Fibroblast of skin of right quadriceps (primary cell): ENCODE measurements at regions not wholly inside any gene's neighbourhood (a gene's known extent, or its start where the extent isn't known, plus 50 kb on each side); places are given as distances from the start of the nearest gene placed in this dataset.
"Not testable (repeated sequence)": the region's sequence is repeated elsewhere in the genome, so short reads cannot be mapped to it uniquely, and the experiment has no call there.

Source experiments
- DNase-seq: peaks from one replicate; pipeline ENCODE4 v3.0.0-alpha.2; 2013

GRCh38 chr2:16351541-16351940 lies 314.1 kb downstream of the CYRIA start:
- no peak for DNase-seq

GRCh38 chr2:16351137-16351536 lies 314.5 kb downstream of the CYRIA start:
- no peak for DNase-seq

DNA sequence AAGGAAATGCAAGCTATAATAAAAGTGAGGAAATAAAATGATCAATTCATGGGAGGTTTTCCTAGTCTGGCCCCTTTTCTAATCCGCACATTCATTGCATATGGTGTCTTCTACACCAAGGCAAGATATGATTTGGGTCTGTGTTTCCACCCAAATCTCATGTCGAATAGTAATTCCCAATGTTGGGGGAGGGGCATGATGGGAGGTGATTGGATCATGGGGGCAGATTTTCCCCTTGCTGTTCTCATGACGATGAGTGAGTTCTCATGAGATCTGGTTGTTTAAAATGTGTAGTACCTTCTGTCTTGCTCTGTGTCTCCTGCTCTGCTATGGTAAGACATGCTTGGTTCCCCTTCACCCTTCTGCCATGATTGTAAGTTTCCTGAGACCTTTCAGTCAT lies 315.4 kb downstream of the CYRIA start:
- DNase-seq, result no peak

DNA sequence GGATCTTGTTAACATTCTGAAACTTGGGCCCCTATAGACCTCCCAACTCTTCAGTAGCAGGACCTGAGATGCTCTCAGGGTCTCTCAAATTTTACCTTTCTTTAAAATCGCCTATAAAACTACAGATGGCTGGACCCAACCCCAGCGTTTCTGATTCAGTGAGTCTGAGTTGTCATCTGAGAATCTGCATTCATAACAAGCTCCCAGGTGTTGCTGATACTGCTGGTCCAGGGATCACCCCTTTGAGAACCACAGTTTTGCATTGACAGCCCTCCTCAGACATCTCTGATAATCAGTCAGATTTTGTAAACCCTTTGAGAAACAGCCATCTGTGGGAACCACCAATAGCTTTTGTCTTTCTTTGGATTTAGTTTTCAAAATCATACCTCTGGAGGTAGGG lies 315.8 kb downstream of the CYRIA start:
- no peak for DNase-seq

DNA sequence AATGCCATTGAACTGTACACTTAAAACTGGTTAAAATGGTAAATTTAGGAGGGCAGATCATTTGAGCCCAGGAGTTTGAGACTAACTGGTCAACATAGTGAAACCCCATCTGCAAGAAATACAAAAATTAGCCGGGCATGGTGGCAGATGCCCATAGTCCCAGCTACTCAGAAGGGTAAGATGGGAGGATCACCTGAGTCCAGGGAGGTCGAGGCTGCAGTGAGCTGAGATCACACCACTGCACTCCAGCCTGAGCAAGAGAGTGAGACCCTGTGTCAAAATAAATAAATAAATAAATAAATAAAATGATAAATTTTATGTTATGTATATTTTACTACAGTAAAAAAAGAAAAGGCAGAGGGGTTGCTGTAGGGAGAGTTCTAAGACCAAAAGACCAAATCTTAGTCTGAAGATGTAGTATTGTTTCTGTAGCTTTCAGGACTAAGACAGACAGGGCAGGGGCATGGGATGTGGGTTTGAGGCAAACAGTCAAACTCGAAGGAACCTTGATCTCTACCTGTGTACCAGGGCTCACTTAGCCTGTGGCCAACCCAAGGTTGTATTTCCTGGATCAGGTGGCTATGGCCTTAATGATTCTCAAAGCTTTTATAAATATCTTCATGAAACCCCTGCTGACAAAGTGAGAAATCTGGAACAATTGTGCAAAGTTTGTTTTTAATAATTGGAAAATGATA lies 316.7 kb downstream of the CYRIA start:
- DNase-seq, result no peak

GRCh38 chr2:16346671-16347070 lies 319.0 kb downstream of the CYRIA start:
- DNase-seq, result no peak

- not testable (repeated sequence) for DNase-seq
These were observed 320.4 kb downstream of the CYRIA start for GRCh38 chr2:16345231-16345630.

DNA sequence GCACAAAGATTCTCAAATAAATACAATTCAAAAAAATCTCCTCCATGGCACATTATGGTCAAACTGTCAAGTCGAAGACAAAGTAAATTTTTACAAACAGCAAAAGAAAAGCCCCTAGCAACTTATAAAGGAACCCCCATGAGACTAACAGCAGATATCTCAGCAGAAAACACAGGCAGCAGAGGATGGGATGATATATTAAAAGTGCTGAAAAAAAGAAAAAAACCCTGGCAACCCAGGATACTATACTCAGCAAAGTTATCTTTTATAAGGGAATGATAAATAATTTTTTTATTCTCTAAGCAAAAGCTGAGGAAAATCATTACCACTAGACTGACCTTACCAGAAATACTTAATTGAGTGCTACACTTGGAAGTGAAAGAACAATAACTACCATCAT lies 326.4 kb downstream of the CYRIA start:
- DNase-seq, result no peak

GRCh38 chr2:16338026-16338425 lies 327.6 kb downstream of the CYRIA start:
- DNase-seq, result no peak

- no peak for DNase-seq
These were observed 328.7 kb downstream of the CYRIA start for GRCh38 chr2:16336916-16337315.

- no peak for DNase-seq
These were observed 329.1 kb downstream of the CYRIA start for GRCh38 chr2:16336491-16336890.

DNA sequence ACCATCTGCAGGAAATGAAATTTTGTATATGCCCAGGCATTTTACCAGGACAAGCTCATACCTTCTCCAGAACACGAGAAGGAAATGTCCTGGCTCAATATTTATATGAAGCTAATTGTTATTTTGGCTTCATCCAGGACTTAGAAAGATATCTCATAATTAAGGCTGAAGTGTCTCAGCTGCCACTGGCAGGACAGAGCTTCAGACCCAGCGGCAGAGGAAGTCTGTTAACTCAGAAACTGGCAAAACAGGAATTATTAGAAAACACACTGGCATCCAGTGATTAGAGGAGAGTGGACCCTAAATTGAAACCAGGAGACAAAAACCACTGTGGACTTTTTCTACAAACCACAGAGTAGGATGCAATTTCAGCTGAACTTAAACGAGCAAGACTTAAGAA lies 329.7 kb downstream of the CYRIA start:
- no peak for DNase-seq

- DNase-seq, result no peak
These were observed 330.1 kb downstream of the CYRIA start for GRCh38 chr2:16335604-16335930.

DNA sequence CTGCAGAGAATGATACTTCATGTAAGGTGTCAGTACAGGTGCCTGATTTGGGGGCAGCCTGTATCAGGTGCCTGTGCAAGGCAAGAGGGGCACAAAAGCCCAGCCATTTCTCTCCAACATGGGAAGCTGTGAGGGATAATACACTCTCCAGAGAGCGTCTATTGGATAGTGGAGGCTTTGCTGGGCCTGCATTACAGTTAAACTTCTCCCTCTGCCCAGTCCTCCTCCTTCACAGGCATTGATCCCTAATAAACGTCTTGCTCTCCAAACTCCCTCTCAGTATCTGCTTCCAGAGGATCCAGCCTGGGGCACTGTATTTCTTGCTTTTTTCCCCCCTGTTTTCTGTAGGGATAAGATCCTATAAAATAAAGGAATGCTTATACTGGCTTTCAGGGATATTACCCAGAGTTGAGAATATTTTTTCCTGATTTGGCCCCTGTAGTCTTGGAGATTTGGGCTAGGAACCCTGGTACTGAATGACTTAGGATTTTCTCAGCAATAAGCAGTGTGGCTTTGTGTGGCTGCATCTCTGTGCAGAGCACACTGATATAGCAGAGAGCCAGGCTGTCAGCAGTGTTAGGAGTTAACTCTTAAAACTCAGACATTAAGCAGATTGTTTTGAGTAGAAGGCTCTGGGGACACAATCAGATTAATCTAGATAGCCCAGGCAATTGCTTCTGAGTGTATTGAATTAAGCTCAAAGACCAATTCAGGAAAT lies 330.6 kb downstream of the CYRIA start:
- no peak for DNase-seq

- no peak for DNase-seq
These were observed 331.3 kb downstream of the CYRIA start for GRCh38 chr2:16334366-16334765.

GRCh38 chr2:16333681-16334080 lies 332.0 kb downstream of the CYRIA start:
- no peak for DNase-seq

DNA sequence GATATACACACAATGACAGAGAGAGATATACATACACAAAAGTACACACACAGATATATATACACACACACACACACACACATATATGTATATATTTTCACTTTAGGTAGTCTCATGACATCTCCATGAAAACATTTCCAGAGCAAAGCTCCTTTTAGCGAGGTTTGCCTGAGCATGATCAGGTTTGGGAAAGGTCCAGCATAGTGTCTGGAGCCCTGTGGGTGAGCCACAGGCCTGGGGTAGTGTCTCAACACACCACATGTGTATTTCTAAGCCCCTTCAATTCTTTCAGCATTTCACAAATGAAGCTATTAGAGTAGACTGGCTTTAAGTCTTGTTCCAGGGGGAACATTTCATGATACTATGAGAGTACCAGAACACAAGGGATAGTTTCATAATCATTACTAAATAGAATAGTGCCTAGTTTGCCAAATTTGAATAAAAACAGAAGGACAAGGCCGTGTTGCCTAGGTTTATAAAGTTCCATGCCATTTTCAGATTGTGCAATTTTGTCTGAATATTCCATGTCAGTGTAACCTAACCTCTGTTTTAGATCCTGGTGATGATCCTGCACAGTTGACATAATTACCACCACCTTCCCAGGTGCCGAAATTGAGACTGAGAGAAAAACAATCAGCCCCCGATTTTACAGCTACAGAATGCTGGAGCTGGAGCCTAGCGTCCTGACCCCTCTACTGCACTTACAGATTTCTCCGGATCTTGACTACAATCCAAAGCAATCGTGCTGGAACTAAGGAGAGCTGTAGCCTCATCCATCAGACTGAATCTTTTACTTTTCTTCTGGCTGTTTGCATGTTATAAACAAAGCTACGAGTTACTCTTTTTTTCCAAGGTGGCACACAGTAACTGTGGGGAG lies 332.7 kb downstream of the CYRIA start:
- no peak for DNase-seq

DNA sequence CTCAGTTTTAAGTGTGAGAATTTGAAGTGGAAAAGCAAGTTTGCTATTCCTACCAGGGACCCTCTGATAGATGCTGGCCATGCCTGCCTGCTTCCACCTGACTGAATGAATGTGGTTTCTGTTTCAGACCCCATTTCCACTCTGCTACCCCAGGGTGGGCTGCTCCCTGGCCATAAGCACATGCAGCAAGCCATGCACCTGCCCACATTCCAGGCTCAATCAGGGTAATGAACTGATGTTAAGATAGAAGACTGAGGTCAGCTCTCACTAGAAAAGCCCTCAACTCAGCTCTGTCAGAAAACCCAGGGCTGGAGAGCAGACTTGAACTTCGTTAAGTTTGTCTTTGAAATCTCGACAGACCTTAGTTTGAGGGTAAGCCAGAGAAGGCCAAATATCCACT lies 333.9 kb downstream of the CYRIA start:
- DNase-seq, result no peak

DNA sequence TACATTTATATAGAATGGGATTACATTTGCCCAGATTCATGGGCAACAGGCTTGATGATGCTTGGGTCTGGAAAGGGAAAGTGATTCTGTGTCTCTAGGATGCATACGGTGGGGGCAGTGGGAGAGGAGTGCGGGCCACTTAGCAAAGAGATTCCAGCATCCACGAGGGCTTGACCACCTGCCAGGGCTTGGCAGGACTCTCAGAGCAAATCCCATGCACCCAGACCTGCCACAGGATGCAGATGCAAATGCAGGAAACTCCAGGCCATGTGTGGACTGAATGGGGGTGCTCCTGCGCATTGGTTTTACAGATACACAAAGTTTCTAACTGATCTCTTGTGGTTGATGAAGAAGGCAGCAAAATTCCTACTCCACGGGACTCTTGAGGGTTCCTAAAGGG lies 334.7 kb downstream of the CYRIA start:
- DNase-seq, result no peak

DNA sequence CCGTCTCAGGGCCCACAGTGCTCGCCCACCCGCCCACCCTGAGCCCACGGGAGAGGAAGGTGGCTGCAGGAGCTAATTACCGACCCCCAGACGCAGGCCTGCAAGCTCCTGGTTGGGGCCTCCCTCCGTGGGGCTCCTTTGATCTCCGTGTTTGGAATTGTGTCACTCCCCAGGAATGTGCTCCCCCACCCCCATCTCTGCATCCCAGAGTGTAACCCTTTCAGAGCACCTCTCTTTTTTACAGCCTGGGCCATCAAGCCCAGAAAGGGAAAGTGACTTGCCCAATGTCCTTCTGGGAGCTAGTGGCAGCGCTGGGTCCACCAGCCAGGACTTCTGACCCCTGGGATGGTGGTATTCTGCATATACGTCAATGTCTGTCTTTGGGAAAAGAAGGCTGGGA lies 335.1 kb downstream of the CYRIA start:
- peak; percentile 39 for DNase-seq

- peak; percentile 3 for DNase-seq
These were observed 335.6 kb downstream of the CYRIA start for GRCh38 chr2:16330012-16330411.

DNA sequence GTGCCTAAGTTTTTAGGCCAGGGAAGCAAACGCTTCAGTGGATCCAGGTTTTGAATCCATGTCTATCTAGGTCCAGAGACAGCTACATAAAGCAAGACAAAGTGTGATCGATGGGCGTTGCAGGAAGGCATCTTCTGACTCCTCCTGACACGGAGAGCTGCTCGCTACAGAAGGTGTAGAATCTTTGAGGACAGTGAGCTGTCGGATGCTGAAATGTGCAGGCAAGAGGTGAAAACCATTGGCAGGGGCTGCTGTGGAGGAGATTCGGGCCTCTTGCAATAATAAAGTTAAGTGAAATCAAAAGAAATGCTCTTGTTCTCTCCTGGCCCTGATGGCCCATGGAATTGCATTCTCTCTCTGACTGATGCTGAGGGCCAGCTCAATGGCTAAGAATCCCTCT lies 336.2 kb downstream of the CYRIA start:
- no peak for DNase-seq

DNA sequence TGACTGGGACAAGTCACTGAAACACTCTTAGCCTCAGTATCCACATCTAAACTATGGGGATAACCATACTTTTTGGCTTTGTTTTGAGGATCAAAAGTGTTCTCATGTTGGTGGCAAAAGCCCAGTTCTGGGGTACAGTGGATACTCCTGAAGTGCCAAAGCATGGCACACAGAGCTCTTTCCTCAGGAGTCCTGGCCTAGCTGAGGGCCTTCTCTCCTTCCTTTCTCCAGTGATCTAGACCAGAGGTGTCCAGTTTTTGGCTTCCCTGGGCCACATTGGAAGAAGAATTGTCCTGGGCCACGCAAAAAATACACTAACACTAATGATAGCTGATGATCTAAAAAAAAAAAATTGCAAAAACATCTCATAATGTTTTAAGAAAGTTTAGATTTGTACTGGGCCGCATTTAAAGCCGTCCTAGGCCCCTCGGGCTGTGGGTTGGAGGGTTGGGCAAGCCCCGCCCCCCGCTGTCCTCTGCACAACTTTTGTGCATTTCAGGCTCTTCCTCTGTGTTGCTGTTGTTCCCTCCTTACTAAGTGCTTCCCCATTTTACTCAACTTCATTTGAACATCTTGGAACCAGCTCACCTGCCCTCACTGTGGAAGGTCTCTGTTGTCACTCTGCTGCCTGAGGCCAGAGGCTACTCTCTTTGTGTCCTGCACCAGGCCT lies 337.0 kb downstream of the CYRIA start:
- DNase-seq, result no peak
